Breast epithelium (tissue), 3 donors: ENCODE measurements at regions not wholly inside any gene's neighbourhood (a gene's known extent, or its start where the extent isn't known, plus 50 kb on each side); places are given as distances from the start of the nearest gene placed in this dataset.

Experiments
- POLR2A ChIP-seq: fragments of 450-650 bp; IDR thresholded peaks from one replicate; pipeline ENCODE4 v1.6.1; 2016; ENCODE audit warnings: antibody characterized with exemption, mild to moderate bottlenecking, moderate library complexity
- TF ChIP-seq, protein P1 (sequence below), 3 donors: fragments of 450-650 bp; IDR thresholded peaks; one replicate each; pipeline ENCODE4 v1.5.1; 2016 to 2017; ENCODE audit warnings: antibody characterized with exemption in 3 of 3, mild to moderate bottlenecking in 3 of 3, moderate library complexity in 3 of 3

GRCh38 chr2:228688007-228688645 lies 506.6 kb upstream of the SPHKAP start:
- TF ChIP-seq, protein P1, sequence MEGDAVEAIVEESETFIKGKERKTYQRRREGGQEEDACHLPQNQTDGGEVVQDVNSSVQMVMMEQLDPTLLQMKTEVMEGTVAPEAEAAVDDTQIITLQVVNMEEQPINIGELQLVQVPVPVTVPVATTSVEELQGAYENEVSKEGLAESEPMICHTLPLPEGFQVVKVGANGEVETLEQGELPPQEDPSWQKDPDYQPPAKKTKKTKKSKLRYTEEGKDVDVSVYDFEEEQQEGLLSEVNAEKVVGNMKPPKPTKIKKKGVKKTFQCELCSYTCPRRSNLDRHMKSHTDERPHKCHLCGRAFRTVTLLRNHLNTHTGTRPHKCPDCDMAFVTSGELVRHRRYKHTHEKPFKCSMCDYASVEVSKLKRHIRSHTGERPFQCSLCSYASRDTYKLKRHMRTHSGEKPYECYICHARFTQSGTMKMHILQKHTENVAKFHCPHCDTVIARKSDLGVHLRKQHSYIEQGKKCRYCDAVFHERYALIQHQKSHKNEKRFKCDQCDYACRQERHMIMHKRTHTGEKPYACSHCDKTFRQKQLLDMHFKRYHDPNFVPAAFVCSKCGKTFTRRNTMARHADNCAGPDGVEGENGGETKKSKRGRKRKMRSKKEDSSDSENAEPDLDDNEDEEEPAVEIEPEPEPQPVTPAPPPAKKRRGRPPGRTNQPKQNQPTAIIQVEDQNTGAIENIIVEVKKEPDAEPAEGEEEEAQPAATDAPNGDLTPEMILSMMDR (IDR thresholded peaks at IDR 0.05) = no peak
- no peak for TF ChIP-seq POLR2A
